Kidney epithelial cell (primary cell): ENCODE measurements at regions not wholly inside any gene's neighbourhood (a gene's known extent, or its start where the extent isn't known, plus 50 kb on each side); places are given as distances from the start of the nearest gene placed in this dataset.
"Not testable (repeated sequence)": the region's sequence is repeated elsewhere in the genome, so short reads cannot be mapped to it uniquely, and the experiment has no call there.

ENCODE experiments used
- DNase-seq: peaks from one replicate; pipeline ENCODE4 v3.0.0-alpha.2; 2010; ENCODE audit warnings: low read depth
- H3K27me3 ChIP-seq: 2 replicates; pipeline ENCODE4 v1.6.0; 2011; ENCODE audit warnings: low read length; ENCODE audit not compliant: control insufficient read depth, insufficient read depth
- H3K36me3 ChIP-seq: 2 replicates; pipeline ENCODE4 v1.5.1; 2011; ENCODE audit warnings: low read length; ENCODE audit not compliant: control insufficient read depth, insufficient read depth
- H3K4me3 ChIP-seq: 2 replicates; pipeline ENCODE4 v1.5.1; 2011; ENCODE audit warnings: low read depth, mild to moderate bottlenecking, control low read depth, low read length
- CTCF ChIP-seq: IDR thresholded peaks from 2 replicates; pipeline ENCODE4 v1.5.1; 2011; ENCODE audit warnings: mild to moderate bottlenecking, moderate library complexity, low read length, control low read depth, inconsistent platforms; ENCODE audit not compliant: insufficient read depth, poor library complexity, severe bottlenecking

GRCh38 chr15:69766156-69766555 lies 313.5 kb downstream of the RPLP1 start:
- Histone ChIP-seq H3K36me3 (no peaks in the 10 kb centered on the region), H3K4me3 (no peak overlapping the region), H3K27me3 (no peaks in the 10 kb centered on the region)
- TF ChIP-seq CTCF: no peak
- DNase-seq: no peak

- Histone ChIP-seq H3K27me3 (no peaks in the 10 kb centered on the region), H3K36me3 (no peaks in the 10 kb centered on the region), H3K4me3 (no peak overlapping the region)
- no peak for DNase-seq
- TF ChIP-seq CTCF: no peak
Observed at GRCh38 chr15:69767191-69767590, 314.6 kb downstream of the RPLP1 start.

GRCh38 chr15:69769336-69769735 lies 316.7 kb downstream of the RPLP1 start:
- H3K27me3 ChIP-seq, H3K36me3 ChIP-seq, DNase-seq, H3K4me3 ChIP-seq: not testable (repeated sequence)

GRCh38 chr15:69774258-69774657 lies 321.6 kb downstream of the RPLP1 start:
- H3K27me3 ChIP-seq, H3K36me3 ChIP-seq, H3K4me3 ChIP-seq, DNase-seq: not testable (repeated sequence)

- H3K36me3 ChIP-seq, H3K4me3 ChIP-seq, H3K27me3 ChIP-seq, DNase-seq: not testable (repeated sequence)
Observed at GRCh38 chr15:69774711-69775110, 322.1 kb downstream of the RPLP1 start.

- TF ChIP-seq CTCF: no peak
- no peaks in the 10 kb centered on the region for H3K36me3 ChIP-seq
- H3K27me3 ChIP-seq: peaks cover 2% of the 10 kb centered on the region
- no peak overlapping the region for H3K4me3 ChIP-seq
- no peak for DNase-seq
Observed at GRCh38 chr15:69777356-69777755, 320.4 kb downstream of the TLE3 start.

GRCh38 chr15:69780374-69780773 lies 317.3 kb downstream of the TLE3 start:
- H3K27me3 ChIP-seq: peaks cover 2% of the 10 kb centered on the region
- no peak overlapping the region for H3K4me3 ChIP-seq
- no peak for TF ChIP-seq CTCF
- no peak for DNase-seq
- H3K36me3 ChIP-seq: no peaks in the 10 kb centered on the region
